Neuronal stem cell (in vitro differentiated cells): ENCODE measurements at regions not wholly inside any gene's neighbourhood (a gene's known extent, or its start where the extent isn't known, plus 50 kb on each side); places are given as distances from the start of the nearest gene placed in this dataset.

Experiments
- DNase-seq: peaks from one replicate; pipeline ENCODE4 v3.0.0-alpha.2; 2013; ENCODE audit warnings: low spot score
- H2AFZ ChIP-seq: one replicate; pipeline ENCODE4 v1.6.1; 2013; ENCODE audit warnings: mild to moderate bottlenecking, low read length, inconsistent platforms
- H2AK5ac ChIP-seq: 2 replicates; pipeline ENCODE4 v1.6.1; 2013; ENCODE audit warnings: low read depth, mild to moderate bottlenecking, inconsistent platforms, low read length, moderate library complexity, mixed read lengths
- H2BK120ac ChIP-seq: 2 replicates; pipeline ENCODE4 v1.6.1; 2013; ENCODE audit warnings: low read depth, mild to moderate bottlenecking, inconsistent platforms, low read length, moderate library complexity, mixed read lengths
- H2BK12ac ChIP-seq: one replicate; pipeline ENCODE4 v1.6.1; 2013; ENCODE audit warnings: low read length, inconsistent platforms
- H2BK15ac ChIP-seq: 2 replicates; pipeline ENCODE4 v1.6.1; 2013; ENCODE audit warnings: mild to moderate bottlenecking, low read length, inconsistent platforms, mixed read lengths
- H2BK5ac ChIP-seq: one replicate; pipeline ENCODE4 v1.6.1; 2013; ENCODE audit warnings: inconsistent platforms, mild to moderate bottlenecking, low read length, moderate library complexity
- H3K14ac ChIP-seq: one replicate; pipeline ENCODE4 v1.6.1; 2013; ENCODE audit warnings: low read length, inconsistent platforms
- H3K18ac ChIP-seq: 2 replicates; pipeline ENCODE4 v1.6.1; 2013; ENCODE audit warnings: low read length, inconsistent platforms
- H3K23ac ChIP-seq: 2 replicates; pipeline ENCODE4 v1.6.1; 2013; ENCODE audit warnings: low read depth, mild to moderate bottlenecking, mixed read lengths, low read length, inconsistent platforms; ENCODE audit not compliant: poor library complexity
- H3K27ac ChIP-seq: replicated peaks from 3 replicates; pipeline ENCODE4 v1.5.1; 2013; ENCODE audit warnings: low read length, inconsistent platforms
- H3K27me3 ChIP-seq, 3 experiments: 2 replicates each; pipeline ENCODE4 v1.6.1; 2013; ENCODE audit warnings: low read length in 3 of 3, mild to moderate bottlenecking in 2 of 3, inconsistent platforms in 1 of 3, low read depth in 1 of 3, mixed read lengths in 1 of 3, moderate library complexity in 1 of 3; ENCODE audit not compliant: control insufficient read depth in 3 of 3, insufficient read depth in 3 of 3
- H3K36me3 ChIP-seq, 2 donors: replicated peaks in 1 of 2; 2 replicates each; pipeline ENCODE4 v1.6.1; 2013; ENCODE audit warnings: low read length in 2 of 2; ENCODE audit not compliant: control insufficient read depth in 2 of 2, insufficient read depth in 2 of 2
- H3K4ac ChIP-seq: 2 replicates; pipeline ENCODE4 v1.6.1; 2013; ENCODE audit warnings: inconsistent platforms, mild to moderate bottlenecking, low read length, moderate library complexity
- H3K4me1 ChIP-seq, 2 donors: 1 replicate in 1 of 2; 2 replicates in 1 of 2; pipeline ENCODE4 v1.6.1; 2013; ENCODE audit warnings: low read length in 2 of 2, low read depth in 1 of 2; ENCODE audit not compliant: control insufficient read depth in 2 of 2, insufficient read depth in 1 of 2
- H3K4me2 ChIP-seq: one replicate; pipeline ENCODE4 v1.6.1; 2013; ENCODE audit warnings: mild to moderate bottlenecking, low read length, inconsistent platforms; ENCODE audit not compliant: insufficient read depth, poor library complexity, severe bottlenecking
- H3K4me3 ChIP-seq, 2 donors: 2 replicates each; pipeline ENCODE4 v1.5.1; 2013; ENCODE audit warnings: low read length in 2 of 2, mild to moderate bottlenecking in 2 of 2, inconsistent platforms in 1 of 2, moderate library complexity in 1 of 2
- H3K79me1 ChIP-seq: one replicate; pipeline ENCODE4 v1.6.1; 2013; ENCODE audit warnings: low read depth, mild to moderate bottlenecking, inconsistent platforms, low read length, moderate library complexity
- H3K9ac ChIP-seq: one replicate; pipeline ENCODE4 v1.6.1; 2013; ENCODE audit warnings: mild to moderate bottlenecking, low read depth, low read length, inconsistent platforms; ENCODE audit not compliant: poor library complexity
- H3K9me3 ChIP-seq, 2 donors: replicated peaks in 1 of 2; 2 replicates each; pipeline versions ENCODE3 to v1.6.1; 2013; ENCODE audit warnings: low read length in 2 of 2, mild to moderate bottlenecking in 2 of 2, inconsistent platforms in 1 of 2, low read depth in 1 of 2, mixed read lengths in 1 of 2, moderate library complexity in 1 of 2; ENCODE audit not compliant: control insufficient read depth in 2 of 2, insufficient read depth in 1 of 2
- H4K8ac ChIP-seq: one replicate; pipeline ENCODE4 v1.6.1; 2013; ENCODE audit warnings: low read depth, mild to moderate bottlenecking, inconsistent platforms, low read length, moderate library complexity
- H4K91ac ChIP-seq: one replicate; pipeline ENCODE4 v1.6.1; 2013; ENCODE audit warnings: low read length, low read depth, mild to moderate bottlenecking, inconsistent platforms; ENCODE audit not compliant: poor library complexity
- WGBS, 2 donors: extraction: QIAGEN DNeasy Blood & Tissue Kit; methylation state at CpG; one replicate each; pipeline ENCODE4 v1.1.7; 2013; ENCODE audit warnings: missing lambda C conversion rate in 2 of 2, mixed read lengths in 1 of 2; ENCODE audit not compliant: insufficient read length in 2 of 2, insufficient replicate concordance in 1 of 2; ENCODE audit errors: extremely low coverage in 2 of 2; 5-methylcytosine and 5-hydroxymethylcytosine counted together

GRCh38 chr6:85353012-85353411 is 96.9 kb upstream of the NT5E start:
- no peaks in the 10 kb centered on the region for H3K9me3 ChIP-seq
- no peak overlapping the region for H3K18ac ChIP-seq
- no peaks in the 10 kb centered on the region for H3K36me3 ChIP-seq
- peaks cover 0 to 5% (median 0%) of the 10 kb centered on the region in 3 experiments for H3K27me3 ChIP-seq
- H4K8ac ChIP-seq: no peak overlapping the region
- no peak overlapping the region for H2BK12ac ChIP-seq
- H3K4me1 ChIP-seq: no peaks in the 10 kb centered on the region
- H3K9ac ChIP-seq: no peak overlapping the region
- H3K4me3 ChIP-seq: no peak overlapping the region
- H3K79me1 ChIP-seq: no peaks in the 10 kb centered on the region
- H2BK120ac ChIP-seq: no peak overlapping the region
- no peak overlapping the region for H3K4ac ChIP-seq
- no peak overlapping the region for H2AK5ac ChIP-seq
- H4K91ac ChIP-seq: no peak overlapping the region
- H2AFZ ChIP-seq: no peak overlapping the region
- no peak overlapping the region for H3K27ac ChIP-seq
- no peak overlapping the region for H3K23ac ChIP-seq
- no CpG with 5 or more reads among the region's 3 CpGs for WGBS, 2 donors
- no peak overlapping the region for H3K4me2 ChIP-seq
- no peak overlapping the region for H2BK5ac ChIP-seq
- no peak for DNase-seq
- H3K14ac ChIP-seq: no peak overlapping the region
- H2BK15ac ChIP-seq: no peak overlapping the region

- H3K27me3 ChIP-seq: peaks cover 0 to under 1% (median 0%) of the 10 kb centered on the region in 3 experiments
- H3K79me1 ChIP-seq: no peaks in the 10 kb centered on the region
- H3K27ac ChIP-seq: no peak overlapping the region
- WGBS, 2 donors: no CpG with 5 or more reads among the region's 5 CpGs
- H3K23ac ChIP-seq: no peak overlapping the region
- no peak overlapping the region for H2BK12ac ChIP-seq
- no peak overlapping the region for H2AFZ ChIP-seq
- no peak overlapping the region for H3K14ac ChIP-seq
- H3K4me1 ChIP-seq: no peaks in the 10 kb centered on the region
- no peak overlapping the region for H2BK15ac ChIP-seq
- no peaks in the 10 kb centered on the region for H3K36me3 ChIP-seq
- H2BK120ac ChIP-seq: no peak overlapping the region
- no peak overlapping the region for H3K4ac ChIP-seq
- no peaks in the 10 kb centered on the region for H3K9me3 ChIP-seq
- no peak overlapping the region for H2AK5ac ChIP-seq
- no peak overlapping the region for H4K8ac ChIP-seq
- no peak overlapping the region for H2BK5ac ChIP-seq
- H3K4me3 ChIP-seq: no peak overlapping the region
- H3K9ac ChIP-seq: no peak overlapping the region
- H3K4me2 ChIP-seq: no peak overlapping the region
- H4K91ac ChIP-seq: no peak overlapping the region
- no peak overlapping the region for H3K18ac ChIP-seq
- no peak for DNase-seq
Observed at GRCh38 chr6:85348643-85349042, 101.2 kb upstream of the NT5E start.

- Histone ChIP-seq H3K4me2 (no peak overlapping the region), H2BK15ac (no peak overlapping the region), H2AFZ (no peak overlapping the region), H3K14ac (no peak overlapping the region), H2BK12ac (no peak overlapping the region), H2BK5ac (no peak overlapping the region), H3K27me3 (no peaks in the 10 kb centered on the region), H3K4ac (no peak overlapping the region), H4K8ac (no peak overlapping the region), H3K27ac (no peak overlapping the region), H3K4me1 (no peaks in the 10 kb centered on the region), H3K23ac (no peak overlapping the region), H3K18ac (no peak overlapping the region), H3K36me3 (no peaks in the 10 kb centered on the region), H4K91ac (no peak overlapping the region), H3K9me3 (no peaks in the 10 kb centered on the region), H3K4me3 (no peak overlapping the region), H3K9ac (no peak overlapping the region), H2AK5ac (no peak overlapping the region), H2BK120ac (no peak overlapping the region), H3K79me1 (no peaks in the 10 kb centered on the region)
- DNase-seq: no peak
- WGBS, 2 donors: no CpG with 5 or more reads among the region's 1 CpG
Observed at GRCh38 chr6:85347812-85348211, 102.1 kb upstream of the NT5E start.

- Histone ChIP-seq H2AK5ac (no peak overlapping the region), H3K4me1 (no peaks in the 10 kb centered on the region), H3K27me3 (no peaks in the 10 kb centered on the region), H3K27ac (no peak overlapping the region), H3K9me3 (no peaks in the 10 kb centered on the region), H3K14ac (no peak overlapping the region), H3K9ac (no peak overlapping the region), H3K4me3 (no peak overlapping the region), H3K4me2 (no peak overlapping the region), H3K18ac (no peak overlapping the region), H2BK120ac (no peak overlapping the region), H2BK15ac (no peak overlapping the region), H3K23ac (no peak overlapping the region), H2AFZ (no peak overlapping the region), H2BK5ac (no peak overlapping the region), H3K4ac (no peak overlapping the region), H2BK12ac (no peak overlapping the region), H3K79me1 (no peaks in the 10 kb centered on the region), H4K8ac (no peak overlapping the region), H3K36me3 (no peaks in the 10 kb centered on the region), H4K91ac (no peak overlapping the region)
- no CpG with 5 or more reads among the region's 1 CpG for WGBS, 2 donors
- no peak for DNase-seq
Observed at GRCh38 chr6:85346196-85346595, 103.7 kb upstream of the NT5E start.
